SK-N-SH (cell line): ENCODE measurements at regions not wholly inside any gene's neighbourhood (a gene's known extent, or its start where the extent isn't known, plus 50 kb on each side); places are given as distances from the start of the nearest gene placed in this dataset.

Source experiments
- GABPA ChIP-seq: IDR thresholded peaks from 2 replicates; pipeline ENCODE4 v1.4.0; 2012; ENCODE audit warnings: low read depth, mild to moderate bottlenecking
- GATA2 ChIP-seq: sonication (generic); formaldehyde crosslinking; IDR thresholded peaks from 2 replicates; pipeline ENCODE4 v1.5.0; 2020; ENCODE audit warnings: mild to moderate bottlenecking, missing genetic modification reagents
- MEF2A ChIP-seq: IDR thresholded peaks from 2 replicates; pipeline ENCODE4 v1.4.0; 2012; ENCODE audit warnings: low read depth, borderline replicate concordance

DNA sequence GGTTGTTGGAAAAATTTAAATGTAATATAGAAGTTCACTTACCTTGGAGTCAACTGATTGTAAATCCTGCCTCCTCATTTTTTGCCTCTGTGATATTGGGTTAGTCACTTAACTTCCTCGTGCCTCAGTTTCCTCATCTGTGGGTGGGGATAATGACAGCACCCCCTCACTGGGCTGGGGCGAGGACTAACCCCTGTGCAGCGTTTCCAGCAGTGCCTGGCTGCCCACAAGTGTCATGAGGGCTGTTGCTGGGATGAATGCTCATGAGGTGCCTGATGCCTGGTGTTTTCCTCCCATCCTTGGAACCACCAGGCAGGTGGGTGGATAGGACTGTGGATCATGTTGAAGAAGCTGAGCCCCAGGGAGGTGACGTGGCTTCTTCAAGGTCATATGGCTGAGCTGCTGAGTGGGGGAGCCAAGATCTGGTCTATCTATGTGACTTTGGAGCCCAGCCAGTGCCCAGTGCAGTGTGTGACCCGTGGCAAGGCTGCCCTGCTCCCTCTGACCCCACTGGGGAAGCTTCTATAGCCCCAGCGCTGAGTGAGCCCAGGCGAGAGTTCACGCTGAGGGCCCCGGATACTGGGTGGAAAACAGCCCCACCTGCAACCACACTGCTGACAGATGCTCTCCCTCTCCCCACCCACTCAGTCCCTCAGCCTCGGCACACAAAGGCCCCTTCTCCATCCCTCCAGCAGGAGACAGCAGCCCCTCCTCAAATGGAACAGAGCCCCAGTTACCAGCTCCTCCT, 446.0 kb downstream of the PTPRU start:
- TF ChIP-seq GATA2 (CRISPR knock-in tag) = no peak
- no peak for TF ChIP-seq MEF2A
- no peak for TF ChIP-seq GABPA
